ENCODE measurements at regions not wholly inside any gene's neighbourhood (a gene's known extent, or its start where the extent isn't known, plus 50 kb on each side); places are given as distances from the start of the nearest gene placed in this dataset.
"Not testable (repeated sequence)": the region's sequence is repeated elsewhere in the genome, so short reads cannot be mapped to it uniquely, and the experiment has no call there.

DNA sequence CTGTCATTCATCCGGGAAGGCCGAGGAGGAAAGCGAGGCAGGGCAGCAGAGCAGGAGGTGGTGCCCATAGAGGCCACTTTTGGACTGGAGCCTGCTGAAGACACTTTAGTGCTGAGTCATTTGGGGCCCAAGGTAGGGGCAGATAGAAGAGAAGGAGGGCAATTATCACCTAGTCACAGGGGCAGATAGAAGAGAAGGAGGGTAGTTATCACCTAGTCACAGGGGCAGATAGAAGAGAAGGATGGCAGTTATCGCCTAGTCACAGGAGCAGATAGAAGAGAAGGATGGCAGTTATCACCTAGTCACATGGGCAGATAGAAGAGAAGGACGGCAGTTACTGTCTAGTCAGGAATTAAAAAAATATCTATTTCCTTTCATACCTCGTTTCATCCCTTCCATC lies 1372.6 kb downstream of the FOXD4L5 start:
- H3K4me3 ChIP-seq (ENCODE audit: low read depth, low read length); DNase-seq (ENCODE audit: low read depth): not testable (repeated sequence)

DNA sequence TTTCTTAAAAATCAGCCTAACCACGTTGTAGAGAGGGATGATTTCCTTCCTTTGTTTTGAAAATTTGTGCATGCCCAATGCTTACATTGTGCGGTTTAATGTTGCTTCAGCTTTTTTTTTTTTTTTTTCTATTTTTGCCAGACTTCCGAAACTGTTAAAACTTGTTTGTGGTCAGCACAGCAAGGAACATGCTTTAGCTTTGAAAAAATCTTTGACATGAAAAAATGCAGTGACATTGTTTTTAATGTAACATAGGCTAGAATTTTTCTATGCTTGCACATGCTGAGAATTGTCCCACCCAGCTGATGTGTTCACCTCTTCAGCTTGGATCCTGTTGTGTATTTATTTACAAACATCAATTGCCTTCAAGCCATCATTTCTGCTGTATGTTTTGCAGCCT lies 1375.9 kb downstream of the FOXD4L5 start:
- not testable (repeated sequence) for H3K4me3 ChIP-seq (ENCODE audit: low read depth, low read length); DNase-seq (ENCODE audit: low read depth)

DNA sequence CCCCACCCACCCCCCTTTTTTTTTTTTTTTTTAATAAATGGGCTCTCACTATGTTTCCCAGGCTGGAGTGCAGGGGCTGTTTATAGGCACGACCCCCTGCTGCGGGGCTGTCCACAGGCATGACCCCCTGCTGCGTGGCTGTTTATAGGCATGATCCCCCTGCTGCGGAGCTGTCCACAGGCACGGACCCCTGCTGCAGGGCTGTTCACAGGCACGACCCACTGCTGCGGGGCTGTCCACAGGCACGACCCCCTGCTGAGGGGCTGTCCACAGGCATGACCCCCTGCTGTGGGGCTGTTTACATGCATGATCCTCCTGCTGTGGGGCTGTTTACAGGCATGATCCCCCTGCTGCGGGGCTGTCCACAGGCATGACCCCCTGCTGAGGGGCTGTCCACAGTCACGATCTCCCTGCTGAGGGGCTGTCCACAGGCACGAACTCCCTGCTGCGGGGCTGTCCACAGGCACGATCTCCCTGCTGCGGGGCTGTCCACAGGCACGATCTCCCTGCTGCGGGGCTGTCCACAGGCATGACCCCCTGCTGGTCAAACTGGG lies 1385.3 kb downstream of the FOXD4L5 start:
- H3K4me3 ChIP-seq (ENCODE audit: low read depth, low read length); DNase-seq (ENCODE audit: low read depth): not testable (repeated sequence)

DNA sequence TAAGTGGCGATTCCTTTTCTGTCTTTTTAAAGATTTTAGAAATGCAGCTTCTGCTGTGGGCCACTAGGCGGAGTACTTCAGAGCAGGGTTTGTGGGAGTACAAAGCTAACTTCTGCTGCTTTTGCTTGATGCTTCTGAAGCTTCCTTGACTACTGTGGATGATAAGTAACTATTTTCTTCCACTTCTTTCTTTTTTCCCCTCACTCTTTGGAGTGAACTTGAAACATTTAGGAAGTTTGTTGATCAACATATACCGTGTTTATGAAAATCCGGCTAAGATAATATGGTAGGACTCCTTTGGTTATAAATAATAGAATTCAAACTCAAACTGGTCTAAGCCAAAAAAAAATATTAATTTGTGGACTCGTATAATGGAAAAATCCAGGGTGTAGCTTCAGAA lies 1403.6 kb downstream of the FOXD4L5 start:
- not testable (repeated sequence) for DNase-seq (ENCODE audit: low read depth); H3K4me3 ChIP-seq (ENCODE audit: low read depth, low read length)

DNA sequence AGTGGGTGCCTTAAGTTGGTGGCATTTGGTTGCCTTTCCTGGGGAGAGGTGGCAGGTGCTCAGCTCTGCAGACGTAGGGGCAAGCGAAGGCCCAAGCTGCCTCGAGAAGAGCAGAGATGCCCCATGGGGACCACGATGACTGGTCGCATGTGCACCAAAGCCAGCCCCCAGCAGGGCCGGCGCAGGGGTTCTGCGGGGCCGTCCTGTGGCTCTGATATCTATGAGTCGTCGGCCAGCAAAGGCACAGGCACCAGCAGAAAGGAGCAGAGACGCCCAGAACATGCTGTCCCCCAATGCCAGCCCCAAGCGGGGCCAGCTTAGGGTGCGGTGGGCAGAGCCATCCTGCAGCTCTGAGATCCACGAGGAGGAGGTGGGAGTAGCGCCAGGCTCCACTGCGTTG lies 1408.6 kb downstream of the FOXD4L5 start:
- H3K4me3 ChIP-seq (ENCODE audit: low read depth, low read length); DNase-seq (ENCODE audit: low read depth): not testable (repeated sequence)

DNA sequence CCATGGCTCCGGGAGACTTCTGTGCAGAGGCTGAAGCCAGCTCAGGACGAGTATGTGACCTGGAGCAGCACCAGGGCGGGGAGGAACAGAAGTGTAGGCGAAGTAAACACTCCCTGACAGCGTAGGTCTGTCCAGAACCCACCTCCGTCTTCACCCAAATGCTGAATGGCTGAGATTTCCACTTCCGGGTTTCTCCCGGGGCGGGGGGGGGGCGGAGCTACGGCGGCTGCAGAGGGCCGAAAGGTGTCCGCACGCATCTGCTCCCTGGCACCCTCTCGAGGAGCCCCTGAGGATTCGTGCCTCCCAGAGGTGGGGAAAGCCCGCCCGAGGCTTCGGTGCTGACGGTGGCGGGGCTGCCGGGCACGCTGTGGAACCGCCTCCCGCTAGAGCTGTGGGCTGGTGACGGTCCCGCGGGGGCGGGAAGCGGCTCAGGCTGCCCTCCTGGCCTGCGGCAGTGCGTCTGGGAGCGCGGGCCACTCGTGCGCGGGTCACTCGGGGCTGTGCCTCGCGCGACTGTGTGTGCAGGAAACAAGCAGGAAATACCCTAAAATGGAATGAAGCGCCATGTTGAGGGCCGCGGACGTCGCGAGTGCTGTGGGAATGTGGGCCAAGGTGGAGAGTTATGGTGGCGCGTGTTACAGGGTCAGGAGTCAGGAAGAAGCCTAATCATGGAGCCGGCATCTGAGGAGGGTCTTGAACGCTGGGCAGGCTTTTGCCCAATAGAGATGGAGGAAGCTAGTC lies 1425.4 kb downstream of the FOXD4L5 start:
- DNase-seq (ENCODE audit: low read depth): no peak
- H3K4me3 ChIP-seq (ENCODE audit: low read depth, low read length): peak overlapping the region; percentile 13

DNA sequence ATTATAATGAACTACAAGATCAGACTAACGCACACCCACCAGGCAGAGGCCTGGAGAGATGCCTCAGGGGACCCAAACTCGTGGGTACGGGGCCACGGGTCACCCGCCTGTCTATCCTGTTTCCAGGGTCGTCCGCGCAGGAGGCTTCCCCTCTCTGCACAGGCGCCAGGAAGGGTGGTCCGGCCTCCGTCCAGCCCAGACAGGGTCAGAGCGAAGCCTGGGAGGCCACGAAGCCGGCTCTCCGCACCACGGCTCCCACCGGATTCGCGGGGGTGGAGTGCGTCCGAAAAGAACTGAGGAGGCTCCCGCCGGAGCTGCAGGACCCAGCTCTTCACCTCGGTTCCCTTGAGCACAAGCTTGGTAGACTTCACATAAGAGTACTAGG lies 1425.9 kb downstream of the FOXD4L5 start:
- H3K4me3 ChIP-seq (ENCODE audit: low read depth, low read length): peak overlapping the region; percentile 13
- not testable (repeated sequence) for DNase-seq (ENCODE audit: low read depth)

DNA sequence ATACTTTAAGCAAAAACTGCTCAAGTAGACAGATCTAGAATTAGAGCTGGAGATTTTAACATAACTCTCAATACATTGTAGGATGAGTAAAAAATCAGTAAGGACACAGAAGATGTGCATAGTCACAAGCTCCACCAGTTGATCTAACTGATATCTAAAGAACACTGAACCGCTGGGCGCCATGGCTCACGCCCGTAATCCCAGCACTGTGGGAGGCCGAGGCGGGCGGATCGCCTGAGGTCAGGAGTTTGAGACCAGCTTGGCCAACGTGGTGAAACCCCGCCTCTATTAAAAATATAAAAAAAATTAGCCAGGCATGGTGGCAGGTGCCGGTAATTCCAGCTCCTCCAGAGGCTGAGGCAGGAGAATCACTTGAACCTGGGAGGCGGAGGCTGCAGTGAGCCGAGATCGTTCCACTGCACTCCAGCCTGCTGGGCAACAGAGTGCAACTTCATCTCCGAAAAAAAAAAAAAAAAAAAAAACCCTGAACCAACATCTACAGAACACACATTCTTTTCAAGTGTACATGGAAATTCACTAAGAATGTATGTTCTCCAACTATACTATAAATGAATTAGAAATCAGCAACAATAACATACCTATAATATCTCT lies 1431.8 kb downstream of the FOXD4L5 start:
- not testable (repeated sequence) for DNase-seq (ENCODE audit: low read depth); H3K4me3 ChIP-seq (ENCODE audit: low read depth, low read length)

DNA sequence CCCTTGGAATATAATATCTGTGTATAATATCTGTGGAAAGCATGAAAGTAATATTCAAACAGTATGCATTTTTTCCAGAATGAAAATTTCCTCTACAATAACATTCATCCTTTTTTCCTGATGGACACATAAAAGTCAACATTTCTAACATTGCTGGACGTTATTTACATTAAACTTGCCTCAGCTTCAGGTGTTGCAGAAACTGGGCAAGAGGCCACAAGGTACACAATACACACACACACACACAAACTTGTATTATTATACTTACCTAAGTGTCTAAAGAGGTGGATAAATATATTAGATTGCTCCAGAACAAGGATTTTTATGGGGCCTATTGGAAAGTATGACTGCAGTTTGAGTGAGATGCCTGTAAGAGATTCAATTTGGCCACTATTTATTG lies 1460.2 kb downstream of the FOXD4L5 start:
- not testable (repeated sequence) for DNase-seq (ENCODE audit: low read depth); H3K4me3 ChIP-seq (ENCODE audit: low read depth, low read length)

DNA sequence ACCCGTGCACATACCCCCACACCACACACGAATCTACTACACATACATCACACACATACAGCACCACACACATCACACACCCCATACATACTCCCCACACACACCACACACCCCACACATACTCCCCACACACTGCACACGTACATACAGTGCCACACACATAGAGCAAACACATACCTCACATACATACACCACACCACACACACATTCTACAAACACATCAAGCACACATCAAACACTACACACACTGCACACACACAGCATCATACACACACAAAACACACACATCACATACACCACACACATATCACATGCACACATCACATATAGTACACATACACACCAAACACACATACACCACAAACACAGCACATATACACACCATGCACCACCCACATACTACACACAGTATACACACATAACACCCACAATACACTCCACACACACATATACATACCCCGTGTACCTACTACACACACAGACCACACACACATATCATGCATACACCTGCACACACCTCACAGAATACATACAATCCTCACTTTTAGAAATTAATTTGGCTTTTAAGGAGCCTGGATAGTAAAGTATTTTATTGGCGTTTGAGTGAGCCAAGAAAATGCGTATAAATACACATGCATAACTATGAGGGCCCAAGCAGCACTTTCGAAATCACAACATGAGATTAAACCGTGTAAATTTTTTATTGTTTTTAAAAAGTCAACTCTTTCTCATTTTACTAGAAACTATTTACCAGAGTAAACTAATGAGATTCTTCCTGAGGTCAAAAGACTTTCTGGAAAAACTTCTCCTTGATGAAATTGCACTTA lies 1461.4 kb downstream of the FOXD4L5 start:
- H3K4me3 ChIP-seq (ENCODE audit: low read depth, low read length); DNase-seq (ENCODE audit: low read depth): not testable (repeated sequence)

DNA sequence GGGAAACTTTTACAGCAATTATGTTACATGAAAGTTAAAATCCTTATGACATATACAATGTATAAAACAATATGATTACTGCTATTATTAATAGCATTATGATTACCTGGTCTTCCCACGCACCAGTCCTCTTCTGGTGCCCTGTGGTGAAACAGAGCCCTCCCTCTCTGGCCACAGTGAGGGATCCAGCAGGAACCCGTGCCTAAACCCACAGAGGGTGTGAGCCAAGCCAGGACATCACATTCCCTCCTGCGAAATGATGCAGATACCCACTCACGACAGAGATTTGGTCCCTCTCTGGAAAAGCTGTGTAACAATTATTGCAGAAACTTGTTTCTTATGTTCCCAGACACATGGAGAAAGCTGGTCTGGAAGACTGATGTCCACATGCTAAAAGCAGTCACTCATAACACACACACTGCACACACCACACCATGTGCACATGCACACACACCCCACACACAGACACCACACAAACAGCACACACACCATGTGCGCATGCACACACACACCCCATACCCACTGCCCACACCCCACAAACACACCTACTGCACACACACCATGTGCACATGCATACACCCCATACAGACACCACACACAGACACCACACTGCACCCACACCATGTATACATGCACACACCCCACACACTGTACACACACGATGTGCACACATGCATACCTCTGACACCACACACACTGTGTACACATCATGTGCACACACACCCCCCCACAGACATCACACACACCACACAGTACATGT lies 1462.2 kb downstream of the FOXD4L5 start:
- not testable (repeated sequence) for H3K4me3 ChIP-seq (ENCODE audit: low read depth, low read length); DNase-seq (ENCODE audit: low read depth)

DNA sequence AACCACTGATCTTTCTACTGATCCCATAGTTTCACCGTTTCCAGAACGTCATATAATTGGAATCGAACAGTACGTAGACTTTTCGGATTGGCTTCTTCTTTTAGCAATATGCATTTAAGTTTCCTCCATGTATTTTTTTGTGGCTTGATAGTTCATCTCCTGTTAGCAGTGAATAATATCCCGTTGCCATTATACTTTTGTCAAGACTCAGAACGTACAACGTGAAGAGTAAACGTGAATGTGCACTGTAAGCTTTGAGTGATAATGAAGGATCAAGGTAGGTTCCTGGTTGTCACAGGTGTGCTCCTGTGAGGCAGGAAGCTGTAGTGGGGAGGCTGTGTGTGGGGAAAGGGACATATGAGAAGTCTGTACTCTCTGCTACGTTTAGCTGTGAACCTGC lies 1463.7 kb downstream of the FOXD4L5 start:
- H3K4me3 ChIP-seq (ENCODE audit: low read depth, low read length); DNase-seq (ENCODE audit: low read depth): not testable (repeated sequence)

DNA sequence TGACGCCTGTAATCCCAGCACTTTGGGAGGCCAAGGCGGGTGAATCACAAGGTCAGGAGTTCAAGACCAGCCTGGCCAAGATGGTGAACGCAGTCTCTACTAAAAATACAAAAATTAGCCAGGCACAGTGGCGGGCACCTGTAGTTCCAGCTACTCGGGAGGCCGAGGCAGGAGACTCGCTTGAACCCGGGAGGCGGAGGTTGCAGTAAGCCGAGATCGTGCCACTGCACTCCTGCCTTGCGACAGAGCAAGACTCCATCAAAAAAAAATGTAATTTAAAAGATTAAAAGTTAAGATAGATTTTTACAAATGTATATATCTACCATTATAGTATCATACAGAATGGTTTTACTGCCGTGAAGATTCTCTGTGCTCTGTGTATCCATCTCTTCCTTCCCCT lies 1464.1 kb downstream of the FOXD4L5 start:
- not testable (repeated sequence) for DNase-seq (ENCODE audit: low read depth); H3K4me3 ChIP-seq (ENCODE audit: low read depth, low read length)

DNA sequence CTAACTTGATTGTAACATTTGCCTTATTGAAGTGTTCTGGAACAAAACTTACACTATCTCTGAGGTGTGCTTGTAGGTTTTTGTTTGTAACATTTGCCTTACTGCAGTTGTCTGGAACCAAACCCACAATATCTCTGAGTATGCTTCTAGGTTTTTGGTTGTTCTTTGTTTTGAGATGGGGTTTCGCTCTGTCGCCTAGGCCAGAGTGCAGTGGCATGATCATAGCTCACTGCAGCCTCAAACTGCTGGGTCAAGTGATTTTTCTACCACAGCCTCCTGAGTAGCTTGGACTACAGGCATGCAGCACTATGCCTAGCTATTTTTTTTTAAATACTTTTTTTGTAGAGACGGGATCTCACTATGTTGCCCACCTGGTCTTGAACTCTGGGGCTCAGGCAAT lies 1464.6 kb downstream of the FOXD4L5 start:
- H3K4me3 ChIP-seq (ENCODE audit: low read depth, low read length); DNase-seq (ENCODE audit: low read depth): not testable (repeated sequence)

DNA sequence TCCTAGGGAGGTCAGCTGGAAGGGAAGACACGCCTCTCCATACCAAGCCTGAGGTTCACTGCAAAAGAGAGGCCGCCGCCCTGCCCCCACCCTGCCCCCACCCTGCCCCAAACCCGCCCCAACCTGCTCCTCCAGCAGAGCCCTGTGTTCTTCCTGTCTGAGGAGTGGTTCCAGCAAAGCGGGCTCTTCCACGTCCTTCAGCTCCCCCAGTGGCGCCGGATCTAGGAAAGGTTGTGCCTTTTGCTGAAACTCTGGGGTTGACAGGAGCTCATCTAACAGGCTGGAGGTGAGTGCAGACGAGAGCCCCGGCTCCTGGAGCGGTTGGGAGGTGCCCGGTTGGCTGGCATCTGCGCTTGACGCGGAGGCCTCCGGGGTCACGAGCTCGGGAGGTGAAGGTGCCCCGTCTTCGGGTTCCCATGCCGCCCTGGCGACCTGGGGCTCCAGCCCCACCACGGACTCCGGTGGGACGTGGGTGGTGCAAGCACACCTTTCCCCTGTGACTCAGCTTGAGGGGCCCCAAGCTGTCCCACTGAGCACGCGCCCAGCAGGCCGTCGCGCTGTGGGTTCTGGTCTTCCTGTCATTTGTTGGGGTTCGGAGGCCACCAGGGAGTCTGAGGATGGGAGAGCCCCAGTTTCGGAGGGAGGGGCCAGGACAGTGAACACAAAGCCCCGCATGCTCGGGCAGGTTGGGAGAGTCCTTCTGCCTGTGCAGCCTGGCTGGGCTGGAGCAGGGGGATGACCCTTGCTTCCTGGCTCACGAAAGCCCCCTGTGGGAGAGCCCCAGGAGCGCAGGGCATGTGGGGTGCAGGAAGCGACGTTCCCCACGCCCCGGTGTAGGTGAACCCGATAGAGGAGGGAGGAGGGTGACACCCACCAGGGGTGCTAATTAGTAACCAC lies 1467.1 kb downstream of the FOXD4L5 start:
- no peak for DNase-seq (ENCODE audit: low read depth)
- H3K4me3 ChIP-seq (ENCODE audit: low read depth, low read length): peak overlapping the region; percentile 43

DNA sequence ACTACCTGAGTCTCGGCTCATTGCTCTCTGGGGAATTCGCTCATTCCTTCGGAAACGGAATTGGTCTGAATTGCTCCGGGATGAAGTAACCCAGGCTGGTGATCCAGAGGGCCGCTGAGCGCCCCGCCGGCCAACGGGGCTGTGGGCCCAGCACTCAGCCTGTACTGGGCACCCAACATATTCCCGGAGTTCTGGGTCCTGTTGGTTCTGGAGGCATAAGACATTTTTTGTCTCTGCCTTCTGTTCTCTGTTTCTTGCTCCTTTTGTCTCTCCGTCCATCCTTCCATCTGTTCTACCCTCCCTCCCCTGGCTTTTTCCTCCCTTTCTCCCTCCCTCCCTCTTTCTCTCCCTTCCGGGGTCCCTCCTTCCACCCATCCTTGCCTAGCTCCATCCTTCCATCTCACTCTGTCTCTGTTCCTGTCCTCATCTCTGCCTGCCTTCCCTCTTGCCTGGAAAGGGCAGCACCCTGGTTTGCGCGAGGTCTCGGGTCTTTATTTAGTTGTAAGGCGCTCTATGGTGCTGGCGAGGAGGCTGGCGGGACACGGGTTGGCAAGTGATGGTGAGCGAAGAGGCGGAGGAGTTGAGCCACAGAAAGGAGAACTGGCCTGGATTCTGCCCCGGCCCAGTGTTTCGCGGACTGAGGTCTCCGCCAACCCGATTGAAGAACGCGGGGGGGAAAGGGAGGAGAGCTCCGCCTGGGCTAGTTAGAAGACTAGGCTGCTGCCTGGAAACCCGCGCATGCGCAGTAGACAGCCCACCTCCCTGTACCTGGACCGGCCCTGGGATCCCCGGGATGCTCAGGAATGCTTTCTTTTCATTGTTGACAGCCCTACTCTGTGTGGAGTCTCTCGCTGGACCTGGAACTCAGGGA lies 1468.0 kb downstream of the FOXD4L5 start:
- DNase-seq (ENCODE audit: low read depth): peak; percentile 44
- H3K4me3 ChIP-seq (ENCODE audit: low read depth, low read length): peak overlapping the region; percentile 43

DNA sequence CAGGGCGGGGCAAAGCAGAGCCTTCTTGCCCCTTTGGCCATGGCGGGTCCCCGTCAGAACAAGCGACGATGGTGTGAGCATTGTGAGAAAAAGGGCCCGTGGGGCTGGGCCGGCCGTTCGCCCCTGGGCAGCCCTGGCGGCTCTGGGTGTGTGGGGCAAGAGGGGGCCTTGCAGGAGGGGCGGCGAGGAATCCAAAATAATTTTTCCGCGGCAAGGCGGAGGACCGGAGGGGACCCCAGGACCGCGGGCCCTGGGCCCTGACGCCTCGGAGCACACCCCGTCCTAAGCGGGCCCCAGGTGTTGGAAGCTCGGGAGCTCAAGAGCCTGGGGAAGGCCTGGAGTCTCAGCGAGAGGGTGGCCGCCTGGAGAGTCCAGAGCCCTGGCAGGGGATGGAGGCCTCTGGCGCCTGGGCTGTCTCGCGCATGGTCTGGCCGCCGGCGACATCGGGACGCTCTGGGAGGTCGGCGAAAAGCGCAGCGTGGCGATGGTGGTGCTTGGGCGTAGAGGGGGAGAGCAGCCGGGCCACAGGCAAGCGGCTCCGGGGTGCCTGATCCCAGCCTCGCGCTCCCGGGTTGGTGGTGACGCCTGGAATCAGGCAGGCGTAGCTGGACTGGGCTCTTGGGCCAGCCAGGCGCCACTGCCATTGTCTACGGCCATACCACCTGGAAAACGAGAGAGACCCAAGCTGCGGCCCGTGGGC lies 1469.9 kb downstream of the FOXD4L5 start:
- not testable (repeated sequence) for DNase-seq (ENCODE audit: low read depth); H3K4me3 ChIP-seq (ENCODE audit: low read depth, low read length)
